HG03060 (cell line): ENCODE measurements at regions not wholly inside any gene's neighbourhood (a gene's known extent, or its start where the extent isn't known, plus 50 kb on each side); places are given as distances from the start of the nearest gene placed in this dataset.
"Not testable (repeated sequence)": the region's sequence is repeated elsewhere in the genome, so short reads cannot be mapped to it uniquely, and the experiment has no call there.

ENCODE experiments used
- ATAC-seq: cut with Tn5 transposase; IDR thresholded peaks from one replicate; pipeline ENCODE4 v1.9.1; 2021; ENCODE audit warnings: low read depth, moderate number of reproducible peaks; ENCODE audit not compliant: unreplicated experiment

GRCh38 chr6:144781836-144782235, 496.7 kb downstream of the UTRN start:
- no peak for ATAC-seq

- no peak for ATAC-seq
Observed at GRCh38 chr6:144782634-144783033, 497.5 kb downstream of the UTRN start.

GRCh38 chr6:144785056-144785455, 499.9 kb downstream of the UTRN start:
- no peak for ATAC-seq

GRCh38 chr6:144786825-144787224, 501.7 kb downstream of the UTRN start:
- ATAC-seq: no peak

GRCh38 chr6:144793744-144794143, 508.6 kb downstream of the UTRN start:
- ATAC-seq: no peak

GRCh38 chr6:144795022-144795421, 509.9 kb downstream of the UTRN start:
- not testable (repeated sequence) for ATAC-seq

GRCh38 chr6:144796070-144796469, 510.9 kb downstream of the UTRN start:
- ATAC-seq: no peak

GRCh38 chr6:144797881-144798589, 512.9 kb downstream of the UTRN start:
- no peak for ATAC-seq

GRCh38 chr6:144804246-144804790, 519.2 kb downstream of the UTRN start:
- ATAC-seq: no peak

GRCh38 chr6:144805049-144805448, 519.9 kb downstream of the UTRN start:
- no peak for ATAC-seq

- no peak for ATAC-seq
Observed at GRCh38 chr6:144806222-144806621, 521.1 kb downstream of the UTRN start.

- ATAC-seq: no peak
Observed at GRCh38 chr6:144809120-144809519, 524.0 kb downstream of the UTRN start.

GRCh38 chr6:144809969-144810368, 524.8 kb downstream of the UTRN start:
- no peak for ATAC-seq

GRCh38 chr6:144811140-144811539, 526.0 kb downstream of the UTRN start:
- ATAC-seq: no peak

GRCh38 chr6:144816936-144817335, 531.8 kb downstream of the UTRN start:
- no peak for ATAC-seq

- no peak for ATAC-seq
Observed at GRCh38 chr6:144820270-144820669, 535.1 kb downstream of the UTRN start.

GRCh38 chr6:144823131-144823530, 538.0 kb downstream of the UTRN start:
- ATAC-seq: no peak

- no peak for ATAC-seq
Observed at GRCh38 chr6:144824018-144824417, 538.9 kb downstream of the UTRN start.

- no peak for ATAC-seq
Observed at GRCh38 chr6:144834426-144835038, 549.4 kb downstream of the UTRN start.

GRCh38 chr6:144835322-144835973, 550.3 kb downstream of the UTRN start:
- no peak for ATAC-seq

- no peak for ATAC-seq
Observed at GRCh38 chr6:144840619-144841018, 555.5 kb downstream of the UTRN start.

GRCh38 chr6:144843701-144844100, 558.6 kb downstream of the UTRN start:
- no peak for ATAC-seq
